ENCODE measurements at regions not wholly inside any gene's neighbourhood (a gene's known extent, or its start where the extent isn't known, plus 50 kb on each side); places are given as distances from the start of the nearest gene placed in this dataset.
"Not testable (repeated sequence)": the region's sequence is repeated elsewhere in the genome, so short reads cannot be mapped to it uniquely, and the experiment has no call there.

- Mint-ChIP-seq H3K27me3 (no peaks in the 10 kb centered on the region), H3K9me3 (peaks cover 1 to 15% (median 7%) of the 10 kb centered on the region in 11 donors), H3K4me3 (no peak overlapping the region), H3K36me3 (peaks cover 0 to 6% (median 3%) of the 10 kb centered on the region in 5 donors), H3K4me1 (no peaks in the 10 kb centered on the region), H3K27ac (no peak overlapping the region)
- no peaks in the 10 kb centered on the region for H3K4me1 ChIP-seq (ENCODE audit: control insufficient read depth in 2 of 2, insufficient read depth in 2 of 2, low read length in 2 of 2)
- ChIA-PET POLR2A (no interaction called here), CTCF (no interaction called here)
- intact Hi-C loops (cut with micrococcal nuclease) = no loop called here
- no peaks in the 10 kb centered on the region for H3K27me3 ChIP-seq (ENCODE audit: control insufficient read depth in 2 of 2, insufficient read depth in 2 of 2, low read length in 2 of 2)
- no peak overlapping the region for H3K27ac ChIP-seq (ENCODE audit: low read depth, low read length)
- ATAC-seq (no peak), DNase-seq (no peak)
- H3K36me3 ChIP-seq (ENCODE audit: control insufficient read depth in 2 of 3, insufficient read depth in 3 of 3, low read length in 3 of 3) = no peaks in the 10 kb centered on the region
- peaks cover 0 to 8% (median 0%) of the 10 kb centered on the region in 3 experiments for H3K9me3 ChIP-seq (ENCODE audit: control insufficient read depth in 2 of 3, low read length in 3 of 3)
- no peak overlapping the region for H3K4me3 ChIP-seq (ENCODE audit: low read length)
Measured at GRCh38 chr2:16068552-16068940, 128.2 kb downstream of the MYCN start.

DNA sequence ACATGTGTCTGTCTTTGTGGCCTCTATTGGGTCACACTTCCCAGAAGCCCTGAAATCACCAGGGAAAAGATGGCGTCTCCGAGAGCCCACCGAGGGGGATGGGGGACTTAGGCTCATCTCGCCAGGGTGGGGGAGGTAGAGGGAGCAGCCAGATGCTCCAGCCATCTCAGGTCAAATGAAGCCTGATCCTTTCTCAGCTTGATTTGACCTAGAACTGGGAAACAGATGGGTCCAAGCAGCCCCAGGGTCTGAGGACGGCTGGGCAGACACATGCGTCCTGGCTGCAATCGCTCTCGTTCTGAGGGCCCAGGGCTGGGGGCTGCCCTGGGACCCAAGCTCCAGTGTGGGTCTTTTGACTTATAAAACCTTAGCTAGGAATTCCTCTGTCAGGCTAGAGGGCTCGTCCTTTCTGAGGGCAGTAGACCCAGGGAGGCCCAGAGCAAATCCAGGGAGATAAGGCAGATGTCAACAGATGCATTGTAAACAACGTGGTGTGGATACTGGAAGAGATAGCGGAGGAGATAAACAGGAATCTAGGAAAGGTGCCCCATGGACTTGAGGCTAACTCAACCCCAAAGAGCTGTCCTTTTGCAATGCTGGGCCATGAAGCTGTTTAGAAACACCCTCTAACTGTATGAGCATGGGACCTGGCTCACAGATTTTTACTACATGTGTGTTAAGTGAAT lies 127.7 kb downstream of the MYCN start:
- H3K27me3 ChIP-seq (ENCODE audit: control insufficient read depth in 2 of 2, insufficient read depth in 2 of 2, low read length in 2 of 2) = no peaks in the 10 kb centered on the region
- Mint-ChIP-seq H3K4me1 (no peaks in the 10 kb centered on the region), H3K27ac (peak overlapping the region in 1 of 9 donors; percentile 27), H3K4me3 (no peak overlapping the region), H3K9me3 (peaks cover 4 to 16% (median 7%) of the 10 kb centered on the region in 11 donors), H3K27me3 (no peaks in the 10 kb centered on the region), H3K36me3 (peaks cover 0 to 6% (median 3%) of the 10 kb centered on the region in 5 donors)
- H3K9me3 ChIP-seq (ENCODE audit: control insufficient read depth in 2 of 3, low read length in 3 of 3) = peaks cover 0 to 14% (median 0%) of the 10 kb centered on the region in 3 experiments
- ChIA-PET CTCF (no interaction called here), POLR2A (no interaction called here)
- H3K27ac ChIP-seq (ENCODE audit: low read depth, low read length) = no peak overlapping the region
- ATAC-seq (no peak), DNase-seq (no peak)
- H3K36me3 ChIP-seq (ENCODE audit: control insufficient read depth in 2 of 3, insufficient read depth in 3 of 3, low read length in 3 of 3) = no peaks in the 10 kb centered on the region
- no peak overlapping the region for H3K4me3 ChIP-seq (ENCODE audit: low read length)
- intact Hi-C loops (cut with micrococcal nuclease) = no loop called here
- H3K4me1 ChIP-seq (ENCODE audit: control insufficient read depth in 2 of 2, insufficient read depth in 2 of 2, low read length in 2 of 2) = no peaks in the 10 kb centered on the region

- no peaks in the 10 kb centered on the region for H3K27me3 ChIP-seq (ENCODE audit: control insufficient read depth in 2 of 2, insufficient read depth in 2 of 2, low read length in 2 of 2)
- intact Hi-C loops (cut with micrococcal nuclease) = no loop called here
- ChIA-PET CTCF (no interaction called here), POLR2A (no interaction called here)
- peaks cover 0 to 16% (median 0%) of the 10 kb centered on the region in 3 experiments for H3K9me3 ChIP-seq (ENCODE audit: control insufficient read depth in 2 of 3, low read length in 3 of 3)
- Mint-ChIP-seq H3K9me3 (peaks cover 6 to 21% (median 10%) of the 10 kb centered on the region in 11 donors), H3K4me1 (no peaks in the 10 kb centered on the region), H3K4me3 (no peak overlapping the region), H3K36me3 (peaks cover 0 to 6% (median 3%) of the 10 kb centered on the region in 5 donors), H3K27me3 (no peaks in the 10 kb centered on the region), H3K27ac (no peak overlapping the region)
- no peaks in the 10 kb centered on the region for H3K36me3 ChIP-seq (ENCODE audit: control insufficient read depth in 2 of 3, insufficient read depth in 3 of 3, low read length in 3 of 3)
- H3K4me3 ChIP-seq (ENCODE audit: low read length) = no peak overlapping the region
- DNase-seq = no peak
- no peak overlapping the region for H3K27ac ChIP-seq (ENCODE audit: low read depth, low read length)
- no peak for ATAC-seq
- H3K4me1 ChIP-seq (ENCODE audit: control insufficient read depth in 2 of 2, insufficient read depth in 2 of 2, low read length in 2 of 2) = no peaks in the 10 kb centered on the region
Measured at GRCh38 chr2:16067444-16067843, 127.1 kb downstream of the MYCN start.

DNA sequence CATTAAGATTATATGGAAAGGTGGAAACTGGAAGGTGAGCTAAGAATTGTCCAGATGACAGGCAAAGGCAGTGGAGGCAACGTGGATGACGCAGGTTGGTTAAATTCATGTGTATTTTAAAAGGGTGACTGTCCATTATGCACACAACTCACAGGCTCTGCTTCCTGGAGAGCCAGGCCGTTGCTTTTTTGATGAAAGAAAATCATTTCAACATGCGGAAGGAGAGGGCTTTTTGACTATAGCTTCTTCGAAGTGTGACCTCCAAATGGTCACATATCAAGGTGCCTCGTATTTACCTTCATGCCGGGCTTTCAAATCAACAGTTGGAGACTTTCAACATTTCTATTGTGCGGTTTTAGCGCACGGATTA lies 126.7 kb downstream of the MYCN start:
- H3K27ac ChIP-seq (ENCODE audit: low read depth, low read length) = no peak overlapping the region
- no peaks in the 10 kb centered on the region for H3K27me3 Mint-ChIP-seq
- no peaks in the 10 kb centered on the region for H3K4me1 Mint-ChIP-seq
- no peaks in the 10 kb centered on the region for H3K36me3 ChIP-seq (ENCODE audit: control insufficient read depth in 2 of 3, insufficient read depth in 3 of 3, low read length in 3 of 3)
- H3K36me3 Mint-ChIP-seq = peaks cover 0 to 11% (median 3%) of the 10 kb centered on the region in 5 donors
- H3K9me3 ChIP-seq (ENCODE audit: control insufficient read depth in 2 of 3, low read length in 3 of 3) = peaks cover 0 to 16% (median 0%) of the 10 kb centered on the region in 3 experiments
- POLR2A ChIA-PET = no interaction called here
- H3K4me3 ChIP-seq (ENCODE audit: low read length) = no peak overlapping the region
- intact Hi-C loops (cut with micrococcal nuclease) = no loop called here
- CTCF ChIA-PET = no interaction called here
- H3K9me3 Mint-ChIP-seq = peaks cover 7 to 26% (median 12%) of the 10 kb centered on the region in 11 donors
- DNase-seq (no peak), ATAC-seq (no peak)
- no peak overlapping the region for H3K27ac Mint-ChIP-seq
- no peak overlapping the region for H3K4me3 Mint-ChIP-seq
- no peaks in the 10 kb centered on the region for H3K27me3 ChIP-seq (ENCODE audit: control insufficient read depth in 2 of 2, insufficient read depth in 2 of 2, low read length in 2 of 2)
- H3K4me1 ChIP-seq (ENCODE audit: control insufficient read depth in 2 of 2, insufficient read depth in 2 of 2, low read length in 2 of 2) = no peaks in the 10 kb centered on the region

GRCh38 chr2:16066261-16067036 lies 126.1 kb downstream of the MYCN start:
- Histone ChIP-seq H3K27ac (ENCODE audit: low read depth, low read length) (no peak overlapping the region), H3K4me1 (ENCODE audit: control insufficient read depth in 2 of 2, insufficient read depth in 2 of 2, low read length in 2 of 2) (no peaks in the 10 kb centered on the region), H3K36me3 (ENCODE audit: control insufficient read depth in 2 of 3, insufficient read depth in 3 of 3, low read length in 3 of 3) (no peaks in the 10 kb centered on the region), H3K27me3 (ENCODE audit: control insufficient read depth in 2 of 2, insufficient read depth in 2 of 2, low read length in 2 of 2) (no peaks in the 10 kb centered on the region), H3K9me3 (ENCODE audit: control insufficient read depth in 2 of 3, low read length in 3 of 3) (peaks cover 0 to 16% (median 0%) of the 10 kb centered on the region in 3 experiments), H3K4me3 (ENCODE audit: low read length) (no peak overlapping the region)
- no peaks in the 10 kb centered on the region for H3K4me1 Mint-ChIP-seq
- H3K36me3 Mint-ChIP-seq = peaks cover 0 to 11% (median 3%) of the 10 kb centered on the region in 5 donors
- H3K27ac Mint-ChIP-seq = no peak overlapping the region
- no peak for DNase-seq
- H3K4me3 Mint-ChIP-seq = no peak overlapping the region
- ChIA-PET POLR2A (no interaction called here), CTCF (no interaction called here)
- ATAC-seq = no peak
- no peaks in the 10 kb centered on the region for H3K27me3 Mint-ChIP-seq
- H3K9me3 Mint-ChIP-seq = peaks cover 7 to 31% (median 12%) of the 10 kb centered on the region in 11 donors
- intact Hi-C loops (cut with micrococcal nuclease) = no loop called here

- H3K27me3 Mint-ChIP-seq; POLR2A ChIA-PET; H3K4me1 Mint-ChIP-seq; ATAC-seq; H3K4me1 ChIP-seq (ENCODE audit: control insufficient read depth in 2 of 2, insufficient read depth in 2 of 2, low read length in 2 of 2); H3K4me3 ChIP-seq (ENCODE audit: low read length); H3K4me3 Mint-ChIP-seq; H3K27ac ChIP-seq (ENCODE audit: low read depth, low read length); intact Hi-C loops (cut with micrococcal nuclease); H3K27ac Mint-ChIP-seq; DNase-seq; H3K27me3 ChIP-seq (ENCODE audit: control insufficient read depth in 2 of 2, insufficient read depth in 2 of 2, low read length in 2 of 2); H3K36me3 ChIP-seq (ENCODE audit: control insufficient read depth in 2 of 3, insufficient read depth in 3 of 3, low read length in 3 of 3): not testable (repeated sequence)
- peaks cover 0 to 16% (median 0%) of the 10 kb centered on the region in 3 experiments for H3K9me3 ChIP-seq (ENCODE audit: control insufficient read depth in 2 of 3, low read length in 3 of 3)
- Mint-ChIP-seq H3K9me3 (peaks cover 9 to 41% (median 13%) of the 10 kb centered on the region in 11 donors), H3K36me3 (peaks cover 0 to 11% (median 3%) of the 10 kb centered on the region in 5 donors)
- CTCF ChIA-PET = interaction anchor here (0.7 kb wide), 1 partner anchor 126 kb away, joined by 3 read pairs; no protein-coding TSS in a partner anchor
Measured at GRCh38 chr2:16065272-16066069, 125.1 kb downstream of the MYCN start.

Measured in naive thymus-derived CD4-positive, alpha-beta T cell (primary cell).